NCI-H187 treated with DMSO at 0.1 percent for 48 hours (cell line): ENCODE measurements at regions not wholly inside any gene's neighbourhood (a gene's known extent, or its start where the extent isn't known, plus 50 kb on each side); places are given as distances from the start of the nearest gene placed in this dataset.
"Not testable (repeated sequence)": the region's sequence is repeated elsewhere in the genome, so short reads cannot be mapped to it uniquely, and the experiment has no call there.

ENCODE experiments used
- DNase-seq: peaks from one replicate; lab custom pipeline; 2025; lab: John Stamatoyannopoulos, UW

DNA sequence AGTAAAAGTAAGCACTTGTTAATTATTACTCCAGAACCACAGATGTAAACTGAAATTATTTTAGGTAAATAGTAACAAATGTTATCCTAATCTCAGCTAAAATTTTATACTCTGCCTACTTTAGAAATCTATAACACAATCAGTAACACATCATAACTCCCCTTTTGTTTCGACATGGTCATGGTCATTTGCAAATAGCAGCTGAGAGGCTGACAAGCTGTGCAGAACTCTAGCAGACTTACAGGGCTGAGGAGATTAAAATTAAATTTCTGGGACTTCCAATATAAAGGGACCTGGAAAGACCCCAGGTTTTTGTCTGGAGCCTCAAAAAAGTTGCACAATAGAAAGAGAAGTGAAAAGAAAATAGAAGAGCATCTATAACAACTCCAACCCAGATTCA, 88.8 kb downstream of the PRL start:
- no peak for DNase-seq

DNA sequence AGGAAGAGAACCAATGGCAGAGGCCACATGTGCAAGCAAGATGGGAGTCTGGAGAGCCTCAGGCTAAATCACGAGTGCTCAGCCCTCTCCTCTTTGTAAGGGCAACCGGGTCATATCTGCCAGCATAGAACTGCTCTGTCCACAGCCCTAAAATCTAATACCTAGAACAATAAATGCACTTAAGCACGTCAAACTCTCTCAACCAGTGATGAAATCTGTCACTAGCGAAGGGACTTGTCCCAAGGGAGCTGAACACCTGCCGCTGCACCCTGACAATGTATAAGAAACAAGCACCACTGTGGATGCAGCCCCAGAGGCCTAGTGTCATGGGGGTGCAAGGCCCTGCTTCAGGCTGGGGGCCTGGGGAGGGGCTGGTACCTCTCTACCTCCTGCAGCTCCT, 82.5 kb downstream of the PRL start:
- no peak for DNase-seq

DNA sequence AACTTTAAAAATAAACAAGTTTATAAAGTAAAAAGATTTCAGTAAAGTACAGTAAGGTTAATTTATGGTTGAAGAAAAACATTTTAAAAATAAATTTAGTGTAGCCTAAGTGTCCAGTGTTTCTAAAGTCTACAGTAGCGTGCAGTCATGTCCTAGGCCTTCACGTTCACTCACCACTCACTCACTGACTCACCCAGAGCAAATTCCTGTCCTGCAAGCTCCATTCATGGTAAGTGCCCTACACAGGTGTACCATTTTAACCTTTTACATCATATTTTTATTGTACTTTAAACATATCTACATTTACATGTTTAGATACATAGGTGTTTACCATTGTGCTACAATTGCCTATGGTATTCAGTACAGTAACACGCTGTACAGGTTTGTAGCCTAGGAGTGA, 81.4 kb downstream of the PRL start:
- not testable (repeated sequence) for DNase-seq

DNA sequence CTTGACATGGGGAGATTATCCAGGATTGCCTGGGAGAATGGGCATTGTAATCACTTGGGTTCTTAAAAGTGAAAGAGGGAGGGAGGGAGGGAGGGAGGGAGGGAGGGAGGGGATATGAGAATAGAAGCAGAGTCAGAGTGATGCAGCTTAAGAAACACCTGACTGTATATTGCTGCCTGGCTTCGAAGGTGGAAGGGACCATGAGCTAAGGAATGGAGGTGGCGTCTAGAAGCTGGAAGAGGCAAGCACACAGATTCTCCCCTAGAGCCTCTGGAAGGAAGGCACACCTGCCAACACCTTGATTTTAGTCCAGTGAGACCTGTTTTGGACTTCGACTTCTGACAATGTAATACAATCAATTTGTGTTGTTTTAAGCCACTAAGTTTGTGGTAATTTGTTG, 78.4 kb downstream of the PRL start:
- DNase-seq, result no peak

DNA sequence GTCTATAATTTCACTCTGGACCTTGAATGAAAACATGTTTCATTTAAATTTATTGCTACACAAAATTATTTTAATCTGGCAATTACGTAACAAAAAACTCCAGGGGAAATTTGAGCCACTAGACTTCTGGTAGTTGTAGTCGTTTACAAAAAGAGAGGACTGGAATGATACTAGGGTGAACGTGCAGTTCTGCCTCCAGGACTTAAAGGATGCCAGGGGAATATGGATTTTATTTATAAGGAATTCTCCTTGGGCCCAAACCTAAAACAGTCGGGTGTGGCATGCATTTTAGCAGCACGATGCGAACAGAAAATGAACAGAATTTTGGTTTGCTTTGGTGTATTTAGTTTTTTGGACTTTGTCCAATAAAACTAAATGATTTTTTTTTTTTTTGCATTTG, 76.9 kb downstream of the PRL start:
- no peak for DNase-seq

DNA sequence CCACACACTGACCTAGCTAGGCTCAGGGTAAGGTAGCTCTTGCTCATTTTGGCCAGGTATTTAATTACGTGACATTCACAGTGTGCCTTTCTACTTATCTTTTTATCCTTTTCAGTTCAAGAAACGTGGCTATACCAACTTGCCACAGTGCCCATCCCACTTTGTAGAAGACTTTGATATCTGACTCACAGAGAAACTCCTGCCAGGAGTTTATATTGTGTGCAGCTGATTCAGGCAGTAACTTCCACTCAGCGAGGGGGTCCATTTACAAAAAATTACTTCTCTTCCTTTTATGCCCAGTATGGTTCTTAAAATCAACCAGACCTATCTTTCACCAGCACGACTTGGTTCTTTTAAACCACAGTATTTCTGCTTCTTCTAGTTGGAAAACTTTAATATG, 75.6 kb downstream of the PRL start:
- DNase-seq, result no peak

DNA sequence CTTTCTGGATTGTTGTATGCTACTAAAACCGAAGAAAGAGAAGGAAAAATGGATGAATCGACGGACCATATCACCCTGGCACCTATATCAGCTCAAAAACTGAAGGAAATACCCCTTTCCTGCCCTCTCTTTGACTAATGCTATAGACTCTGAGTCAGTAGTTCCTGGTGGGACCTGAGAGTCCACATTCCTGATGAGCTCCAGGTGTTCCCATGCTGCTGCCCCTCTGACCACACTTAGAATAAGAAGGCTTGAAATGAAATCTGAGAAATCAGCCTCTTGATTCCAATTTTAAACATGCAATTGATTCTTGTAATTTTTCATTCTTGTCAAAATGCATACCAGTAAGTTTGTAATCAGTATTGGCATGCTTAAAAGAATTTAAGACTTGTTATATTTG, 75.2 kb downstream of the PRL start:
- DNase-seq, result no peak

DNA sequence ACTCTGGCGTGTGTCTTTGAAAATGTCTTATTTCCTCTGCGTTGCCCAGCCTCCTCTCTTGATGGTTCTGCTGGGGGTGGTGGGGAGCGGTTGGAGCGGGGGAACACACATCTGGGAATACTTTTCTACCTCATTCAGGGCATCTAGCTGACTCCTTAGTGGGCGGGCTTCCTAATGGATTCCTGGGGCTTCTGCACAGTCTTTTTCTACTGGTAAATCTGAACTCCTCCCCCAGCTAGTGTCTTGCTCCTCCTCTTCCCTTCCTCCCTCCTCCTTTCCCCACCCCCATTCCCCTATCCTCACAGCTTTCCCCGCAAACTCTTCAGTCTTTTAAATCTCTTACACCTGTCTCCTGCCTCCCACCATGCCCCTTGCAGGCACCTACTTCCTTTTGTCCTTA, 74.4 kb downstream of the PRL start:
- DNase-seq, result no peak

DNA sequence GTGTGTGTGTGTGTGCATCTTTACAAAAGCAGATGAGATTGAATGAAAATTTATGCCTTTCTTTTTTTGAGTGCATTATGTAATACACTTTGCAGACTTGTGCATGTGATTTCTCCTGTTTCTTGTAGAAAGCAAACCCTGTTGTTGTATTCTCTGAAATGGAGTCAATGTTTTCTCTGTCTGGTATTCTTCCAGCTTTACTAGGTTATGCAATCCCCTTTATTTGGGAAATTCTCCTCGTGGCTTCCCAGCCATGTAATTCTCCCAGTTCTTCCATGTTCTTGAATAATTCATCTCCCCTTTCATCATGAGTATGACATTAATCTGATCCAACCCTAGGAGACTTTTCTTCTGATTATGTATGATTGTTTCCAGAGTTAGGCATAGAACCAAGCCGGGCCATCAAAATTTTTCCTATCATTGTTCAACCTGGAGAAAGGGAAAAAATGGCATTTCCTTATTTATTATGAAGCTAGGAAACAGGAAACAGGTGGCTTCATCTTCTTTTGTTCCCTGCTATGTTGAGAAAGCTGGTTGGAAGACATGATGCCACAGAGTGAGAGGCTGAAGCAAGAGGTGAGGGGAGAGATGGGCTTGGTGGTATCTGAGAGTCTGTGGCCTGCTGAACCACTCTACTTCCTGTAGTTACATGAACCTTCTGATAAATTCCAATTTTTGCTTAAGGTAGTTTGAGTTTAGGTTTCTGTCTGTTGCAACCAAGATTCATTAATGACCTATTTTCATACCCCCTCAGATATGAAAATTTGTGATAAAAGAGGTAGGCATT, 68.8 kb downstream of the PRL start:
- DNase-seq, result no peak

DNA sequence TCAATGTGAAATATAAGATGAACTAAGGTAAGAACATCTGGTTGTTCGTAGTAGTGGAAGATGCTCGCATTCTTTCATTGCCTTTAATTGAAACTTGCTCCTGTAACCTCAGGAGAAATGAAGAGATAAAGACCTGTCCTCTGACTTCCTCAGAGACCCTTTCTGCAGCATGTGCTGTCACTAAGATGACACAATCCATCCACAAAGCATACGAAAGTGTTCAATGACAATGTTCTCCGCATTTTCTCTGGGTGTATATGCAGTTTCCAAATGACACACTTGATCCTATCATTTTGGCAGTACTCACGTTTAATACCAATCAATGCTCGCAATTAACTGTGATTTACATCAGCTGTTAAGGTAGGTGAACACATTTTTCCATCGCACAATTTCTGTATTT, 65.8 kb downstream of the PRL start:
- DNase-seq, result no peak

DNA sequence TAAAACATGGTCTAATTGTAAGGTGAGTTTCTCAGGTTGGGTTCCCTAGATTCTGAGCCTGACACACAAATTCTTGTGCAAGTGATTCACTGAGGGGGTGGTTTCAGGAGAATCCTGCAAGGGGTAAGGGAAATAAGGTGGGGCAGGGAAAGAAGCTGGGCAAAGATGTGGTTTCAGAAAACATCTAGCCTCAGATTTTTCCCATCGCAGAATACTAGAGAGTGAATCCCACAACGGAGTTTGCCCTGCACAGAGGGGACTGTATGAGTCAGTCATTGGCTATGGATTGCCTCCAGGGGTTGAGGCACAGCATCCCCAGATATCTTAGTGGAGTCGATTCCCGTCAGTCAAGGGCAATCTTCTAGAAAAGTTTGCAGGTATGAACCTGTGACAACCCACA, 65.2 kb downstream of the PRL start:
- no peak for DNase-seq

DNA sequence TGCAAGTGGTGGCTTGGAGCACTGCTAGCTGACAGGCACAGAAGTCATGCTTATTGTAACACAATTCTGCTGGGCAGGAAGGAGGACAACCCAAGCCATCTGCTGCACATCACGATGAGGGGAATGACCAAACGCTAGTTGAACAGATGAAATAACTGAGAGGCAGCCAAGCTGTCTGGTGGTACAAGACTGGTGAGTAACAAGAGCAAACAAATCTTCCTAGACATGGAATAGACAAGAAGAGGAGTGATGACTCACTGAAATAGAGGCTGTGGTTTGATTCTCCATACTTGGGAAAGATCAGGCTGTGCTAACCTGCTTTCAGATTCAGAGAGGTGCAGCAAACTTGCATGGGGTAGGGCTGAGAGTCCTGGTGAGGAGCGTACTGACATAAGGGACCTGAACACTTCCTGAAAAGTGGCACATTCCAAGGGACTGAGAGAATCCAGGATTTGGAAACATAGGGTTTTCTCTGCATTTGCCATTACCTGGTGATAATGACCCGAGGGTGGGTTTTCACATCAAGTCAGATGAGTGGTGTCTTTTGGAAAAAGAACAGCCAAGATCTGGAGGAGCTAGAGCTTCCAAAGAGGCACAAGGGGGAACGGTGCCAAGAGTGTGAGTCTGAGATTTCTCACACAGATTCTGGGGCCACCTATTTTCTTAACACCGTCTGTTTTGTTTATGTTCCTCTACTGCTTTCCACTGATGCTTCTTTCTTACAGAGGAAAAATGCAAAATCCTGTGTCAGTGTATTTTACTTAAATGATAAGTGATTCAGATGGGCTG, 60.0 kb downstream of the PRL start:
- no peak for DNase-seq
